ENCODE measurements at regions not wholly inside any gene's neighbourhood (a gene's known extent, or its start where the extent isn't known, plus 50 kb on each side); places are given as distances from the start of the nearest gene placed in this dataset.

DNA sequence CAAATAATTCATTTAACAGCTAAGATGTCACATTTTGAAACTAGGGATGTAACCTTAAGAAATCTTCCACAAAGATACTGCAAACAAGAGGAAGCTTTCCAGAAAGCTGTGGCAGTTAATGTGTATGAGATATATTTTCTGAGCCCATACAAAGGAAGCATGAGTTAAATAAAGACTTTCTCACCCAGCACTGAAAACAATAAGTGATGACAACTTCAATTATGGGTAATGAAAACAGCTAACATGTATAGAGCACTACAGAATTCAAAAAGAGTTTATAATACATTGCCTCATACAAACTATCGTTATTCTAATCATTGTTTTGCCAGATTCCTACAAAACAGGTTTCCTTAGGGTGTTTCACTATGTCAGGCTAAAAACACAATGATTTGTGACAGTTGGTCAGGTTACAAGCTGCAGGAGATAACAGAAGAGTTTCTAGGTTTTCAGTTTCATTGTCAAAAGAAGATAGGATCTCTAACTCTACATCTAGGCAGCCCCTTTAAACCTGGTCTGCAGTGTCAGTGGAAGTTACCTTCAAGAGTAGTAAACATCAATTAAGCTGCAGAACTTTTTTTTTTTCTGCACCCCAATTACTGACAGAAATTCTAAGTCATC, 618.1 kb upstream of the ADGRL3 start:
- DNase-seq = no peak

DNA sequence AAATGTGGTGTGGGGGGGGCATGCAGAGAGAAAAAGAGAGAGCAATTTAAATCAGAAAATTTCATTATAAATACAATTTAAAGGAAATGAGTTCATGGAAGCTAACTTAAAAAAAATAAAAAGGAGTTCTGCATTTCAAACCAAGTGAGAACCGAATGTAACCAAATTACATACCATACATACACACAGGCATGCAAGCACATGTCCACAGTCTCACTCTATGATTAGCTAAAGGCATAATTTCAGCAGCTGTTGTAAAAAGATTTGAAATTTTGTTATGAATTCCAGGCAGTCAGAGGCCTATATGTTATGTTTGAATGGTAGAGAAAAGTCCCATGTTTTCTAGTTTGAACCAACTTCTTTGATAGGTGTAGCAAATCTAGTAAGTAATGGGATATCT, 611.6 kb upstream of the ADGRL3 start:
- no peak for DNase-seq

GRCh38 chr4:60589425-60589824, 610.7 kb upstream of the ADGRL3 start:
- DNase-seq = no peak

- DNase-seq = no peak
Measured at GRCh38 chr4:60590116-60590515, 610.0 kb upstream of the ADGRL3 start.

- no peak for DNase-seq
Measured at GRCh38 chr4:60605646-60606354, 594.3 kb upstream of the ADGRL3 start.

- no peak for DNase-seq
Measured at GRCh38 chr4:60611762-60612496, 588.2 kb upstream of the ADGRL3 start.

DNA sequence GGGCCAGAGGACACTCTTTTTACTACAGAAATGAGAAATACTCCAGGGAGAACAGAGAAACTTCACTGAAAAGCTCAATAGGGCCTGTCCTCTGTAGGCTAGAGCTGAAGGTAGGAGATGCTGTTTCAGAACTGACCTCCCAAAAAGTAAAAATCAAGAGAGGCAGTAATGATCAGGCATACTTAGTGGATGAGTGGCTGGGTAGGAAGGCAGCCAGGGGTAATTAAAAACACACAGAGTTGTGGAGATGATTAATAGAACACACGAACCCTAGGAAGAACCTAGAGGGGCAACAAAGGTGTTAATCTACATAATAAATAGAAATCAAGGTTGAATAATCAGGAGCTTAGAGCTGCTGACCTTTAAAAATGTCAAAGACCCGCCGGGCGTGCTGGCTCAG, 582.4 kb upstream of the ADGRL3 start:
- no peak for DNase-seq

GRCh38 chr4:60619531-60620305, 580.4 kb upstream of the ADGRL3 start:
- DNase-seq = no peak

- no peak for DNase-seq
Measured at GRCh38 chr4:60637976-60638375, 562.1 kb upstream of the ADGRL3 start.

- DNase-seq = no peak
Measured at GRCh38 chr4:60648774-60649173, 551.4 kb upstream of the ADGRL3 start.

GRCh38 chr4:60652933-60653332, 547.2 kb upstream of the ADGRL3 start:
- no peak for DNase-seq

- no peak for DNase-seq
Measured at GRCh38 chr4:60655356-60655755, 544.8 kb upstream of the ADGRL3 start.

DNA sequence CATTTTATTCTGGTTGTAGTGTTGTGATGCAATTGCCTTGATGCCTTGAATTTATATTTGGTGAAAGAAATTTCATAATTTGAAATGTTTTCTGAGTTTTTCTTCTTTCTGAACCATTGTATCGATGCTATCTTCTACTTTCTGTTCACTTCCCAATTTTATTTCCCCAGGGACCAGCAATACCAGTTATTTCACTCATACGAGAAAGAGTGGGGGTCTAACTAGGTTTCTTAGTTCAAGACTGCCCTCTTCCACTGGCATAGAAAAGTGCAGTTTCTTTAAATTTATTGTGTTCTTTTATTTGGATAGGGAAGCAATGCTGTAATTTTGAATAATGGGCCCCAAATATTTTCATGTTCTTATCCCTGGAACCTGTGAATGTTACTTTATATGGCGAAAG, 544.0 kb upstream of the ADGRL3 start:
- no peak for DNase-seq

DNA sequence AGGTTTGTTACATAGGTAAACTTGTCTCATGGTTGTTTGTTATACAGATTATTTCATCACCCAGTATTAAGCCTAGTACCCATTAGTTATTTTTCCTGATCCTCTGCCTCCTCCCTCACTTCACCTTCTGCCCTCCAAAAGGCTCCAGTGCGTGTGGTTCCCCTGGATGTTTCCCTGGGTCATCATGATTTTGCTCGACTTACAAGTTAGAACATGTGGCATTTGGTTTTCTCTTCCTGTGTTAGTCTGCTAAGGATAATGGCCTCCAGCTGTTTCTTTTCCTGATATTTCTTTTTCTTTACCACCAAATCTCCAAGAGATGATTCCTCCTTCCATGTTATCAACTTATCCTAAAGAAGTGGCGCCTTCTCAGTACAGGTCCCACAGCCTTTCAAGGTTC, 543.1 kb upstream of the ADGRL3 start:
- no peak for DNase-seq

DNA sequence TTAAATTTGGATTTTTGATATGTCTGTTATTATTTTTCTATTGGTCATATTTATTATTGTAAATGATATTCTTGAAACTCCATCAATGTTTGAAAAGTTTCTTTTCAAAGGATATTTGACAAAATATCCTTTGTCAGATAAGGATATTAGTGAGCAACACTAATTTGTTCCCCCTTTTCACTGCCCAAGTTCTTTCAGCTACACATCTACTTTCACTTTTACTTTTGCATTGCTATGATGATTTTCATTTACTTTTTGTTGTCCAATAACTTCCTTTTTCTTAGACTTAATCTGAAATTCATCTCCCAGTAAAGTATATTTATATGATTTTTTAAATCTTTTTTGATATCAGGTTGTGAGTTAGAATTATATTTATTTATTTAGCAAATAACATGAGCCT, 542.3 kb upstream of the ADGRL3 start:
- no peak for DNase-seq

GRCh38 chr4:60663769-60664168, 536.4 kb upstream of the ADGRL3 start:
- DNase-seq = no peak

GRCh38 chr4:60682901-60683300, 517.2 kb upstream of the ADGRL3 start:
- DNase-seq = no peak

- no peak for DNase-seq
Measured at GRCh38 chr4:60683357-60683756, 516.8 kb upstream of the ADGRL3 start.

GRCh38 chr4:60683973-60684372, 516.2 kb upstream of the ADGRL3 start:
- no peak for DNase-seq

DNA sequence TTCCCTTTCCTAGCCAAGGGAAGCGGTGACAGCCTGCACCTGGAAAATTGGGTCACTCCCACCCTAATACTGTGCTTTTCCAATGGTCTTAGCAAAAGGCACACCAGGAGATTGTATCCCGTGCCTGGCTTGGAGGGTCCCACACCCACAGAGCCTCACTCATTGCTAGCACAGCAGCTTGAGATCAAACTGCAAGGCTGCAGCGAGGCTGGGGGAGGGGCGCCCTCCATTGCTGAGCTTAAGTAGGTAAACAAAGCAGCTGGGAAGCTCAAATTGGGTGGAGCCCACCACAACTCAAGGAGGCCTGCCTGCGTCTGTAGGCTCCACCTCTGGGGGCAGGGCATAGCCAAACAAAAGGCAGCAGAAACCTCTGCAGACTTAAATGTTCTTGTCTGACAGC, 504.1 kb upstream of the ADGRL3 start:
- DNase-seq = peak in 1 of 6 experiments; percentile 0

DNA sequence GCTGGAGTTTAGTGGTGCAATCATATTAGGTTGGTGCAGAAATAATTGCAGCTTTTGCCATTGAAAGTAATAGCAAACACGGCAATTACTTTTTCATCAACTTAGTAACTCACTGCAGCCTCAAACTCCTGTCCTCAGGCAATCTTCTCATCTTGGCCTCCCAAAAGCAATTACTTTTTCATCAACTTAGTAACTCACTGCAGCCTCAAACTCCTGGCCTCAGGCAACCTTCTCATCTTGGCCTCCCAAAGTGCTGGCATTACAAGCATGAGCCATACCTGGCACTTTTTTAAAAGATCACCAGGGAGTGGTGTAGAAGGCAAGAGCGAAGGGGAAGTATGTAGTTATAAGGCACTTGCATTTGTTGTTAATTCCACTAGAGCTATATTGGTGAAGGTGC, 491.1 kb upstream of the ADGRL3 start:
- DNase-seq = no peak

DNA sequence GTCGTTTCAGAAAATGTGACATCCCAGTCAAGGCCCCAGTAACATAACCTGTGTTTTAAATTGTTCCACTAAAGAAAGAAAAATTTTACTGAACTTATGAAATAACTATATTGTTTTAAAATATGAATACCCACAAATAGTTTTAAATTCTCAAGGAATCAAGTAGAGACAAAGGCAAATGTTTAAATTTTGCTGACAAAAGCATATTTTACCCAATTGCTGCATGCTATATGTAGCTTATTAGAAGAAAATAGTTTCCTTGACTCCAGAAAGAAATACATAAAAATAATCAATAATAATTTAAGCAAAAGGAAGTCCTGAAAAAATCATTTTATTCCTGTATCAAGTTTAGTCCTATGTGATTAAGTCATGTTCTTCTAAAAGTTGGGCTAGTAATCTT, 481.3 kb upstream of the ADGRL3 start:
- DNase-seq = no peak

DNA sequence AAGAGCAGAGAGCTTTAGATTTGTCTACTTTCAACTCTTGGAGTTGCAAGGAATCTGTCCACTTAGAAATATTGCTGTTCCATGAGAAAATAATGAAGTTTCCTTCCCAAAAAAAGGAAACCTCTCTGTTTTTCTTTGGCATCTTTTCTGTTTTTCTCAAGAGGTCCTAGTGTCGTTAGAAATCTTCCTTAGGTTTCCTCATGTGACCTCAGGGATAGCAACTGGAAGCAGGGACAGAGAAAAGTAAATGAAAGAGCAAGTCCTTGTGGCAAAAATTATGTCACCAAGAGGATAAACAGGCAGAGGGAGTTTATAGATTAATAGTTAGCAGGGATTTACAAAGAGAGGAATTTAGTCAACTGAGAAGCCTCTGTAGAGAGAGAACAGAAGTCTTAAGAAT, 478.4 kb upstream of the ADGRL3 start:
- DNase-seq = no peak

- DNase-seq = no peak
Measured at GRCh38 chr4:60723796-60724195, 476.3 kb upstream of the ADGRL3 start.

All from stimulated activated naive CD4-positive, alpha-beta T cell (primary cell).